ENCODE measurements at regions not wholly inside any gene's neighbourhood (a gene's known extent, or its start where the extent isn't known, plus 50 kb on each side); places are given as distances from the start of the nearest gene placed in this dataset.

DNA sequence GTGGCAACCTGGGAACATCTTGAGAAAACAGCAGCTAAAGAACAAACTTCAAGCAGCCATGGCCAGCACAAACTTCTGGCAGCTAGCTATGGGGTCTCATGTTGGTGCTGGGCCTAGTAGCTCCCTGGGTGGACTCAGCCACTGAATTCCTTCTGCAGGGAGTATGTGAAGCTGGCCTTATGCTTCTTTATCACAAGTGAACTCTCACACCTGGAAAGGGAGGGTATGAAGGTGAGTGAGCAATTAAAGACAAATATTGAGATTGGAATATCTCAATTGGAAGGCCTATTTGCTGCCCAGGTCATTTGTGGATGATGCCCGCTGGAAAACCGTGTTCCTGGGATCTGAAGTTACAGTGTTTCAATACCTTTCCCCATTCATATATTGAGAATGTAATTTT lies 153.3 kb upstream of the RPS6KA3 start:
- TF ChIP-seq, protein P1, sequence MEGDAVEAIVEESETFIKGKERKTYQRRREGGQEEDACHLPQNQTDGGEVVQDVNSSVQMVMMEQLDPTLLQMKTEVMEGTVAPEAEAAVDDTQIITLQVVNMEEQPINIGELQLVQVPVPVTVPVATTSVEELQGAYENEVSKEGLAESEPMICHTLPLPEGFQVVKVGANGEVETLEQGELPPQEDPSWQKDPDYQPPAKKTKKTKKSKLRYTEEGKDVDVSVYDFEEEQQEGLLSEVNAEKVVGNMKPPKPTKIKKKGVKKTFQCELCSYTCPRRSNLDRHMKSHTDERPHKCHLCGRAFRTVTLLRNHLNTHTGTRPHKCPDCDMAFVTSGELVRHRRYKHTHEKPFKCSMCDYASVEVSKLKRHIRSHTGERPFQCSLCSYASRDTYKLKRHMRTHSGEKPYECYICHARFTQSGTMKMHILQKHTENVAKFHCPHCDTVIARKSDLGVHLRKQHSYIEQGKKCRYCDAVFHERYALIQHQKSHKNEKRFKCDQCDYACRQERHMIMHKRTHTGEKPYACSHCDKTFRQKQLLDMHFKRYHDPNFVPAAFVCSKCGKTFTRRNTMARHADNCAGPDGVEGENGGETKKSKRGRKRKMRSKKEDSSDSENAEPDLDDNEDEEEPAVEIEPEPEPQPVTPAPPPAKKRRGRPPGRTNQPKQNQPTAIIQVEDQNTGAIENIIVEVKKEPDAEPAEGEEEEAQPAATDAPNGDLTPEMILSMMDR (IDR thresholded peaks at IDR 0.05), result no peak
- TF ChIP-seq POLR2AphosphoS5 (IDR thresholded peaks at IDR 0.05) (no peak), POLR2A (IDR thresholded peaks at IDR 0.05) (no peak), EP300 (IDR thresholded peaks at IDR 0.05) (no peak)

Data from gastroesophageal sphincter (tissue), 3 donors.